ENCODE measurements at regions not wholly inside any gene's neighbourhood (a gene's known extent, or its start where the extent isn't known, plus 50 kb on each side); places are given as distances from the start of the nearest gene placed in this dataset.

DNA sequence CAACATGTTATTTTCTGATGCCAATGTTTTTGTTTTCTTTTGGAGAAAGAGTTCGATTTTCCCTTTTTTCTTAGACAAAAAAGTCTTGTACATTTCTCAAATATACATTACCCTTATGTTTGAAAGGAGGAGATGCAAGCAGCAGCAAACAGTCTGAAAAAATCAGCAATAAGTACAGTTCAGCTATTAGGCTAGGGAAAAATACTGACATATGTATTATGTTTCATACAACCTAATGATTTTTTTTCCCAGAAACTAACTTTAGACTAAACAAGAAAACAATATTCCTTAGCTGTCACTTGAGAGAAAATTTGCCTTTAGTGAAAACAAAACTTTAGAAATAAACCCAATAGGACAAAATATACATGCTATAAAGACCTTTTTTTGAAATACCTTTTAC lies 1223.5 kb downstream of the SLITRK1 start:
- H3K36me3 Mint-ChIP-seq (ENCODE audit: low read depth), result no peaks in the 10 kb centered on the region; the same call in 2 of the 3 replicates
- H3F3A ChIP-seq (replicated peaks; ENCODE audit: low read depth), result no peaks in the 10 kb centered on the region
- H3K27me3 Mint-ChIP-seq (ENCODE audit: insufficient read depth, low read depth, poor library complexity), result no peaks in the 10 kb centered on the region
- no peaks in the 10 kb centered on the region for H3K4me1 ChIP-seq (ENCODE audit: insufficient read depth)
- H2AFZ ChIP-seq, result no peak overlapping the region
- H3K36me3 ChIP-seq (ENCODE audit: insufficient read depth), result no peaks in the 10 kb centered on the region
- H4K20me1 ChIP-seq (replicated peaks; ENCODE audit: insufficient read depth), result no peaks in the 10 kb centered on the region
- no peak overlapping the region for H3K4me3 Mint-ChIP-seq
- no peak overlapping the region for H3K4me3 ChIP-seq
- H3K4me1 Mint-ChIP-seq, result no peaks in the 10 kb centered on the region
- H3K79me2 ChIP-seq (replicated peaks; ENCODE audit: insufficient read depth), result no peaks in the 10 kb centered on the region
- H3K27ac Mint-ChIP-seq, result no peak overlapping the region
- ATAC-seq, result no peak
- DNase-seq (ENCODE audit: low spot score), result no peak
- TF ChIP-seq NANOG (IDR thresholded peaks at IDR 0.05; ENCODE audit: borderline replicate concordance) (no peak), EZH2 (IDR thresholded peaks at IDR 0.05; ENCODE audit: low read depth, unreplicated experiment) (no peak), EZH2phosphoT487 (IDR thresholded peaks at IDR 0.05; ENCODE audit: unreplicated experiment) (no peak), ZNF331 (CRISPR knock-in tag; IDR thresholded peaks at IDR 0.05; ENCODE audit: low read depth) (no peak), CREB1 (CRISPR knock-in tag; IDR thresholded peaks at IDR 0.05; ENCODE audit: low read depth) (no peak), STAT1 (IDR thresholded peaks at IDR 0.05; ENCODE audit: unreplicated experiment) (no peak), POLR2AphosphoS5 (IDR thresholded peaks at IDR 0.05; ENCODE audit: low read depth) (no peak), ZNF114 (CRISPR knock-in tag; IDR thresholded peaks at IDR 0.05) (no peak), JUNB (IDR thresholded peaks at IDR 0.05; ENCODE audit: unreplicated experiment) (no peak)
- TF ChIP-seq, protein P1, sequence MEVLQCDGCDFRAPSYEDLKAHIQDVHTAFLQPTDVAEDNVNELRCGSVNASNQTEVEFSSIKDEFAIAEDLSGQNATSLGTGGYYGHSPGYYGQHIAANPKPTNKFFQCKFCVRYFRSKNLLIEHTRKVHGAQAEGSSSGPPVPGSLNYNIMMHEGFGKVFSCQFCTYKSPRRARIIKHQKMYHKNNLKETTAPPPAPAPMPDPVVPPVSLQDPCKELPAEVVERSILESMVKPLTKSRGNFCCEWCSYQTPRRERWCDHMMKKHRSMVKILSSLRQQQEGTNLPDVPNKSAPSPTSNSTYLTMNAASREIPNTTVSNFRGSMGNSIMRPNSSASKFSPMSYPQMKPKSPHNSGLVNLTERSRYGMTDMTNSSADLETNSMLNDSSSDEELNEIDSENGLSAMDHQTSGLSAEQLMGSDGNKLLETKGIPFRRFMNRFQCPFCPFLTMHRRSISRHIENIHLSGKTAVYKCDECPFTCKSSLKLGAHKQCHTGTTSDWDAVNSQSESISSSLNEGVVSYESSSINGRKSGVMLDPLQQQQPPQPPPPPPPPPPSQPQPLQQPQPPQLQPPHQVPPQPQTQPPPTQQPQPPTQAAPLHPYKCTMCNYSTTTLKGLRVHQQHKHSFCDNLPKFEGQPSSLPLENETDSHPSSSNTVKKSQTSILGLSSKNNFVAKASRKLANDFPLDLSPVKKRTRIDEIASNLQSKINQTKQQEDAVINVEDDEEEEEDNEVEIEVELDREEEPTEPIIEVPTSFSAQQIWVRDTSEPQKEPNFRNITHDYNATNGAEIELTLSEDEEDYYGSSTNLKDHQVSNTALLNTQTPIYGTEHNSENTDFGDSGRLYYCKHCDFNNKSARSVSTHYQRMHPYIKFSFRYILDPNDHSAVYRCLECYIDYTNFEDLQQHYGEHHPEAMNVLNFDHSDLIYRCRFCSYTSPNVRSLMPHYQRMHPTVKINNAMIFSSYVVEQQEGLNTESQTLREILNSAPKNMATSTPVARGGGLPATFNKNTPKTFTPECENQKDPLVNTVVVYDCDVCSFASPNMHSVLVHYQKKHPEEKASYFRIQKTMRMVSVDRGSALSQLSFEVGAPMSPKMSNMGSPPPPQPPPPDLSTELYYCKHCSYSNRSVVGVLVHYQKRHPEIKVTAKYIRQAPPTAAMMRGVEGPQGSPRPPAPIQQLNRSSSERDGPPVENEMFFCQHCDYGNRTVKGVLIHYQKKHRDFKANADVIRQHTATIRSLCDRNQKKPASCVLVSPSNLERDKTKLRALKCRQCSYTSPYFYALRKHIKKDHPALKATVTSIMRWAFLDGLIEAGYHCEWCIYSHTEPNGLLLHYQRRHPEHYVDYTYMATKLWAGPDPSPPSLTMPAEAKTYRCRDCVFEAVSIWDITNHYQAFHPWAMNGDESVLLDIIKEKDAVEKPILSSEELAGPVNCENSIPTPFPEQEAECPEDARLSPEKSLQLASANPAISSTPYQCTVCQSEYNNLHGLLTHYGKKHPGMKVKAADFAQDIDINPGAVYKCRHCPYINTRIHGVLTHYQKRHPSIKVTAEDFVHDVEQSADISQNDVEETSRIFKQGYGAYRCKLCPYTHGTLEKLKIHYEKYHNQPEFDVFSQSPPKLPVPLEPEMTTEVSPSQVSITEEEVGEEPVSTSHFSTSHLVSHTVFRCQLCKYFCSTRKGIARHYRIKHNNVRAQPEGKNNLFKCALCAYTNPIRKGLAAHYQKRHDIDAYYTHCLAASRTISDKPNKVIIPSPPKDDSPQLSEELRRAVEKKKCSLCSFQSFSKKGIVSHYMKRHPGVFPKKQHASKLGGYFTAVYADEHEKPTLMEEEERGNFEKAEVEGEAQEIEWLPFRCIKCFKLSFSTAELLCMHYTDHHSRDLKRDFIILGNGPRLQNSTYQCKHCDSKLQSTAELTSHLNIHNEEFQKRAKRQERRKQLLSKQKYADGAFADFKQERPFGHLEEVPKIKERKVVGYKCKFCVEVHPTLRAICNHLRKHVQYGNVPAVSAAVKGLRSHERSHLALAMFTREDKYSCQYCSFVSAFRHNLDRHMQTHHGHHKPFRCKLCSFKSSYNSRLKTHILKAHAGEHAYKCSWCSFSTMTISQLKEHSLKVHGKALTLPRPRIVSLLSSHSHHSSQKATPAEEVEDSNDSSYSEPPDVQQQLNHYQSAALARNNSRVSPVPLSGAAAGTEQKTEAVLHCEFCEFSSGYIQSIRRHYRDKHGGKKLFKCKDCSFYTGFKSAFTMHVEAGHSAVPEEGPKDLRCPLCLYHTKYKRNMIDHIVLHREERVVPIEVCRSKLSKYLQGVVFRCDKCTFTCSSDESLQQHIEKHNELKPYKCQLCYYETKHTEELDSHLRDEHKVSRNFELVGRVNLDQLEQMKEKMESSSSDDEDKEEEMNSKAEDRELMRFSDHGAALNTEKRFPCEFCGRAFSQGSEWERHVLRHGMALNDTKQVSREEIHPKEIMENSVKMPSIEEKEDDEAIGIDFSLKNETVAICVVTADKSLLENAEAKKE (CRISPR knock-in tag; IDR thresholded peaks at IDR 0.05), result no peak
- TF ChIP-seq, protein P2, sequence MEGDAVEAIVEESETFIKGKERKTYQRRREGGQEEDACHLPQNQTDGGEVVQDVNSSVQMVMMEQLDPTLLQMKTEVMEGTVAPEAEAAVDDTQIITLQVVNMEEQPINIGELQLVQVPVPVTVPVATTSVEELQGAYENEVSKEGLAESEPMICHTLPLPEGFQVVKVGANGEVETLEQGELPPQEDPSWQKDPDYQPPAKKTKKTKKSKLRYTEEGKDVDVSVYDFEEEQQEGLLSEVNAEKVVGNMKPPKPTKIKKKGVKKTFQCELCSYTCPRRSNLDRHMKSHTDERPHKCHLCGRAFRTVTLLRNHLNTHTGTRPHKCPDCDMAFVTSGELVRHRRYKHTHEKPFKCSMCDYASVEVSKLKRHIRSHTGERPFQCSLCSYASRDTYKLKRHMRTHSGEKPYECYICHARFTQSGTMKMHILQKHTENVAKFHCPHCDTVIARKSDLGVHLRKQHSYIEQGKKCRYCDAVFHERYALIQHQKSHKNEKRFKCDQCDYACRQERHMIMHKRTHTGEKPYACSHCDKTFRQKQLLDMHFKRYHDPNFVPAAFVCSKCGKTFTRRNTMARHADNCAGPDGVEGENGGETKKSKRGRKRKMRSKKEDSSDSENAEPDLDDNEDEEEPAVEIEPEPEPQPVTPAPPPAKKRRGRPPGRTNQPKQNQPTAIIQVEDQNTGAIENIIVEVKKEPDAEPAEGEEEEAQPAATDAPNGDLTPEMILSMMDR (conservative IDR thresholded peaks at IDR 0.05; ENCODE audit: low read depth in 2 of 2), result no peak
- TF ChIP-seq, protein P3, sequence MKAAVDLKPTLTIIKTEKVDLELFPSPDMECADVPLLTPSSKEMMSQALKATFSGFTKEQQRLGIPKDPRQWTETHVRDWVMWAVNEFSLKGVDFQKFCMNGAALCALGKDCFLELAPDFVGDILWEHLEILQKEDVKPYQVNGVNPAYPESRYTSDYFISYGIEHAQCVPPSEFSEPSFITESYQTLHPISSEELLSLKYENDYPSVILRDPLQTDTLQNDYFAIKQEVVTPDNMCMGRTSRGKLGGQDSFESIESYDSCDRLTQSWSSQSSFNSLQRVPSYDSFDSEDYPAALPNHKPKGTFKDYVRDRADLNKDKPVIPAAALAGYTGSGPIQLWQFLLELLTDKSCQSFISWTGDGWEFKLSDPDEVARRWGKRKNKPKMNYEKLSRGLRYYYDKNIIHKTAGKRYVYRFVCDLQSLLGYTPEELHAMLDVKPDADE (IDR thresholded peaks at IDR 0.05), result no peak
- TF ChIP-seq, protein P4, sequence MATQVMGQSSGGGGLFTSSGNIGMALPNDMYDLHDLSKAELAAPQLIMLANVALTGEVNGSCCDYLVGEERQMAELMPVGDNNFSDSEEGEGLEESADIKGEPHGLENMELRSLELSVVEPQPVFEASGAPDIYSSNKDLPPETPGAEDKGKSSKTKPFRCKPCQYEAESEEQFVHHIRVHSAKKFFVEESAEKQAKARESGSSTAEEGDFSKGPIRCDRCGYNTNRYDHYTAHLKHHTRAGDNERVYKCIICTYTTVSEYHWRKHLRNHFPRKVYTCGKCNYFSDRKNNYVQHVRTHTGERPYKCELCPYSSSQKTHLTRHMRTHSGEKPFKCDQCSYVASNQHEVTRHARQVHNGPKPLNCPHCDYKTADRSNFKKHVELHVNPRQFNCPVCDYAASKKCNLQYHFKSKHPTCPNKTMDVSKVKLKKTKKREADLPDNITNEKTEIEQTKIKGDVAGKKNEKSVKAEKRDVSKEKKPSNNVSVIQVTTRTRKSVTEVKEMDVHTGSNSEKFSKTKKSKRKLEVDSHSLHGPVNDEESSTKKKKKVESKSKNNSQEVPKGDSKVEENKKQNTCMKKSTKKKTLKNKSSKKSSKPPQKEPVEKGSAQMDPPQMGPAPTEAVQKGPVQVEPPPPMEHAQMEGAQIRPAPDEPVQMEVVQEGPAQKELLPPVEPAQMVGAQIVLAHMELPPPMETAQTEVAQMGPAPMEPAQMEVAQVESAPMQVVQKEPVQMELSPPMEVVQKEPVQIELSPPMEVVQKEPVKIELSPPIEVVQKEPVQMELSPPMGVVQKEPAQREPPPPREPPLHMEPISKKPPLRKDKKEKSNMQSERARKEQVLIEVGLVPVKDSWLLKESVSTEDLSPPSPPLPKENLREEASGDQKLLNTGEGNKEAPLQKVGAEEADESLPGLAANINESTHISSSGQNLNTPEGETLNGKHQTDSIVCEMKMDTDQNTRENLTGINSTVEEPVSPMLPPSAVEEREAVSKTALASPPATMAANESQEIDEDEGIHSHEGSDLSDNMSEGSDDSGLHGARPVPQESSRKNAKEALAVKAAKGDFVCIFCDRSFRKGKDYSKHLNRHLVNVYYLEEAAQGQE (IDR thresholded peaks at IDR 0.05; ENCODE audit: unreplicated experiment), result no peak
- peaks cover 6% of the 10 kb centered on the region; the same call in 2 of the 3 replicates for H3K9me3 Mint-ChIP-seq
- no peaks in the 10 kb centered on the region for H3K27me3 ChIP-seq (ENCODE audit: insufficient read depth)
- no peak overlapping the region for H3K27ac ChIP-seq (ENCODE audit: low read depth)
- H3K9me2 ChIP-seq (ENCODE audit: insufficient read depth), result no peaks in the 10 kb centered on the region
- H3K4me2 ChIP-seq, result no peak overlapping the region
